ENCODE measurements at regions not wholly inside any gene's neighbourhood (a gene's known extent, or its start where the extent isn't known, plus 50 kb on each side); places are given as distances from the start of the nearest gene placed in this dataset.

GRCh38 chr4:178917756-178918155 lies 1475.5 kb upstream of the AGA start:
- TF ChIP-seq CTCF (IDR thresholded peaks at IDR 0.05) (no peak), POLR2A (IDR thresholded peaks at IDR 0.05) (no peak)
